ENCODE measurements at regions not wholly inside any gene's neighbourhood (a gene's known extent, or its start where the extent isn't known, plus 50 kb on each side); places are given as distances from the start of the nearest gene placed in this dataset.

DNA sequence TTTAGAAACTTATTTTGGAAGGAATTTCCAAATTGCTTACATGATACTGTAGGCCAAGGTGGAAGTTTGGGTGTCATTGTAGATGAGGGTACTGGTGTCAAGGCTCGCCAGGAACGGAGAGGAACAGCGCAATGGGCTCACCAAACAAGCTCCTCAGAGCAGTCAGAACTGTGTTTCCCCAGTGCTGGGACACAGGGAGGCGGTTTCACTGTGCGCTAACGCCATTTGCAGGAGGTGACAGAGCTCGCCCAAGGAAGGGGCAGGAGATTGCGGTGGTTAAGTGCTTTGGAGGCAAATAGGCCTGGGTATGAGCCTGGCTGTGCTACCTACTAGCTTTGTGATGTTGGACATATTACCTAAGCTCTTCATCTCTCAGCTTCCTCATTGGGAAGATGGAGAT is 57.3 kb downstream of the HHEX start:
- TF ChIP-seq GATA1 (IDR thresholded peaks at IDR 0.05; ENCODE audit: low read depth, low read length) (no peak), POLR2A (IDR thresholded peaks at IDR 0.05; ENCODE audit: low read length) (no peak)
- no peak for DNase-seq

DNA sequence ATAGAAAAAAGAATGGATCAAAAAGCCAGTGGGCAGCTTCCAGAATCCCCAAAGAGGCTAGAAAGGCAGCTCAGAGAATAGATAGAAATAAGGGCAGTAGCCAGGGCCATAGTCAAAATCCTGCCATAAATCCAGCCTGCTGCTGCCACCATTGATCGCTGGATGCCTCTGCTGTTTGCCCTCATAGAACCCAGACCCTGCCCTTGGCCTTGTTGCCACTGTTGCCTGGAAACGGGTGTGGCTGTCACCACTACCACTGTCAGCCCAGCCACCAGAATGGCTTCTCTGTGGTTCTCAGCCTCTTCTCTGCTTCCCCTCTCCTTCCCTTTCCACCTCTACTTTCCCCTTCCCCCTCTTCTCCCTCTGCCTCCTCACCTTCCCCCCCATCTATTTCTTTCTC is 57.8 kb downstream of the HHEX start:
- DNase-seq: peak; percentile 10 to 37
- TF ChIP-seq POLR2A (IDR thresholded peaks at IDR 0.05; ENCODE audit: low read length) (no peak), GATA1 (IDR thresholded peaks at IDR 0.05; ENCODE audit: low read depth, low read length) (no peak)

DNA sequence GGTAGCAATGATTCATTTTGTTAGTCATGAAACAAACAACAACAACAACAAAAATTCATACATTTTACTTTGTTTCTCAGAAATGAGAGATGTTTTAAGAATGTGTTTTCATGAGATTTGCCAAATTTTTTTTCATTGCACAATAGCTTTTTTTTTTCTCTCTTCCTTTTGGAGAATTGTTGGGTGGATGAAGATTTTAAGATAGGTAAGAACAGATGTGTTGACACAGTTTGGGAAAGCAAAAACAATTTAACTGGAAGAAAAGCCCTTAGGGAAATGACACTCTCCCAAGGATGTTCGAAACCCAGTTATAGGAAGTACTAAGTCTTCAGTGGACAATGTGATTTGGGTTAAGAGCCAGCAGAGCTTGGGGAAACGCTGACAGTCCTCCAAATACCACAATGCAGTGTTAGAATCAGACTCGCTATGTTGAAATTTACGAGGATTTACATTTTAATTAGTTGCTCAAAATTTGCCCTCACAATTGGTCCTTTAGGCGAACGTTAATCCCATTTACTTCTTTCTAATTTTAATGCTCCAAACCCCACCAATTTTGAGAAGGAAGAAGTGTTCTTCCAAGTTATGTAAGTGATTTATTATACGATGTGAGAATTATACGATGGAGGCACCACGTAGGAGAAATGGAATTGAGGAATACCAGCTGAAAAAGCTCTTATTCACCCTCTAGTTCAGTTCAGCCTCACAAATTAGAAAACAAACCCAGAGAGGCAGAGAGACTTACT is 61.2 kb downstream of the HHEX start:
- DNase-seq: no peak
- no peak for TF ChIP-seq POLR2A (IDR thresholded peaks at IDR 0.05; ENCODE audit: low read length)
- TF ChIP-seq GATA1 (IDR thresholded peaks at IDR 0.05; ENCODE audit: low read depth, low read length): no peak

DNA sequence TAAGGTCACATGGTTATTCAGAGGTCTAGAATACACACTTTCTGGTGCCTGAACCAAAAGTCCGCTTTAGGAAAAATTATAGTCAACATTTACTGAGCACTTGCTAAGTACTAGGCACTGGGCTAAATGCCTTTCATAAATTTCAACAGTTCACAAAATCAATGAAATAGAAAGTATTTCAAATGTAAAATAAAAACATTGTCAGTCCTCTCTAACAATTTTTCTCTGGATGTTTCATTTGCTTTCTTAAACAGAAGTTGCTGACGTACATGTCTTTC is 61.7 kb downstream of the HHEX start:
- no peak for DNase-seq

DNA sequence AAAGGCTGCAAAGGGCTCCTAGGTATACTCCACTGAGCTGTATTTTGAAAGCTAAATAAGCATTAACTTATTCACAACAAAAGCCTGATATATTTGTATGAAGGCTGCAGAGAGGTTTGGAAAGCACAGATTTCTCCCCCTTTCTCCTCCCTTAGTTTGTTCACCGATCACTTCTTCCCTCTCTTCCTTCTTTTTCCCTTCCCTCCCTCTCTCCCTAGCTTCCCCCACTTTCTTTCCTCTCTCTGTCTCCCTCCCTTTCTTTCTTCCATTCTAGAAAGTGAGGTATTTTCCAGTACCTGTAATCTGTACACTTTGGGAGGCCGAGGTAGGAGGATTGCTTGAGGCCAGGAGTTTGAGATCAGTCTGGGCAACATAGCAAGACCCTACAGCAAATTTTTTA is 62.1 kb downstream of the HHEX start:
- no peak for DNase-seq
- TF ChIP-seq POLR2A (IDR thresholded peaks at IDR 0.05; ENCODE audit: low read length) (no peak), GATA1 (IDR thresholded peaks at IDR 0.05; ENCODE audit: low read depth, low read length) (no peak)

More for the DNA sequence above, 61.7 kb downstream of the HHEX start:
- TF ChIP-seq GATA1 (IDR thresholded peaks at IDR 0.05; ENCODE audit: low read depth, low read length) (no peak), POLR2A (IDR thresholded peaks at IDR 0.05; ENCODE audit: low read length) (no peak)

DNA sequence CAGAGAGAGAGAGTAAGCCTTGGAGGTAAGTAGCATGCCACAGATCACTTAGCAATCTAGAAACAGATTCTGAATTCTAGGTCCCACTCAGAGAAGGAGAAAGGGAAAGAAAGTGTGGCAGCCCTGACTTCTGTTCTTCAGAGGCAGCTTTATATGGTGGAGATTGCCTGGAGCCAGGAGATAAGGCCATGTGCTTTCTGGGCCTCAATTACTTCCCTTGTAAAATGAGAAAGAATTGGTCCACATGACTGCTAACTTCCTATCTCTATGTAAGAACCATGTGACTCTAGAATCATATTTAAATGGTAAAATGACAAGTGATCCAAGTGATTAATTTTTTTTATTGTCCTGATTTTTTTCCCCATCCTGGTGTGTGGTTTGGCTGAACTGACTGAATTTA is 64.1 kb downstream of the HHEX start:
- TF ChIP-seq GATA1 (IDR thresholded peaks at IDR 0.05; ENCODE audit: low read depth, low read length) (no peak), POLR2A (IDR thresholded peaks at IDR 0.05; ENCODE audit: low read length) (no peak)
- DNase-seq: peak; percentile 57 to 76

DNA sequence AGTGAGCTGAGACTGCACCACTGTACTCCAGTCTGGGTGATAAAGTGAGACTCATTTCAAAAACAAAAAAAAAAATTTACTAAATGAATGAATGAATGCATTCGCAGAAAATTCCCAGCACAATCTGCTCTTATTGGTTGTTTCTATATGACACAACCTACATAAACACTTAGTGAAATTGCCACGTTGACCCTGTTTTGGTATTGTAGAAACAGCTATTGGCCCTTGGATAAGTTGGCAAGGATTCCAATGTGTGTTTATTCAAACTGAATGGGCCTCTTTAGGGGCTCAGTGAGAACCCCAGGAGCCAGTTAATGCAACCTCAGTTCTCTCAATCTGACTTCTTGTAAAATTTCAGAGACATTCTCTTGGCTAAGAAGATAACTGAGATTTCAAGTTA is 66.0 kb downstream of the HHEX start:
- TF ChIP-seq GATA1 (IDR thresholded peaks at IDR 0.05; ENCODE audit: low read depth, low read length): no peak
- no peak for TF ChIP-seq POLR2A (IDR thresholded peaks at IDR 0.05; ENCODE audit: low read length)

DNA sequence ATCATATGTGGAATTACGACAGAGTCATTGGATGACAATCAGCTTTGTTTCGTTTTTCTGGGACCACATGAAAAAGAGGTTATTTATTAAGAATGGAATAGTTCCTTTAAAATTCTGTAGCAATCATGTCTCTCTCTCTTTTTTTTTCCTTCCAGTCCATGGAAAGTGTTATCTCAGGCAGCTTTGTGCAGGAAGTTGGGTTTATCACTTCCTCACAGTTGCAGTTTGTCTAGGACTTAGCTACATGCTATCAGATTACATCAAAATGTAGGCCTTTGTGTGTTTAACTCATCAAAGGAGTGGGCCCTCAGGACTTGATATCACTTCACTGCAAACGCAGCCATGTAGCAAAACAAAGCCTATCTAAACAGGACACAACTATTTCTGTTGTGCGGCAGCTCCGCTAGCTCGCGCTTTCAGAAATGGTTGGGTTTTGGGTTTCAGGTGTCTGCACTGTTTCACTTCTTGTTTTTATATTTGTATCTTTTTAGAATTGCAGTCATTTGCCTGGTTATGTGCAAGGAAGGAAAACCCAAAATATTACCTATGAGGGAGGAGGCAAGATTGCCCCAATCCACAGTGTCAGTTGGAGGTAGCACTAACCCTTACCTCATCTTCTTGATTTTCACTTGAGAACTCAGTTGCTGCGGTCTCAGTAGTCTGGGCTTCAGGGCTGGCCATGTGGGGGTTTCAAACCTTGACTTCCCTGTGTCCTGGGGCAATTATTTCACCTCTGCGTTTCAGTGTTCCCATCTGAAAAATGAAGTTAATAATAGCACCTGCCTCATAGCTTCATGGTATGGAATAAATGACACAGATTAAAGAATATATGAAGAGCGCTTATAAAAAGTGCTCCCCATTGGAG is 66.7 kb downstream of the HHEX start:
- no peak for TF ChIP-seq POLR2A (IDR thresholded peaks at IDR 0.05; ENCODE audit: low read length)
- TF ChIP-seq GATA1 (IDR thresholded peaks at IDR 0.05; ENCODE audit: low read depth, low read length): peak; percentile 38
- DNase-seq: peak; percentile 73 to 90

More for the DNA sequence above, 66.0 kb downstream of the HHEX start:
- DNase-seq: no peak

DNA sequence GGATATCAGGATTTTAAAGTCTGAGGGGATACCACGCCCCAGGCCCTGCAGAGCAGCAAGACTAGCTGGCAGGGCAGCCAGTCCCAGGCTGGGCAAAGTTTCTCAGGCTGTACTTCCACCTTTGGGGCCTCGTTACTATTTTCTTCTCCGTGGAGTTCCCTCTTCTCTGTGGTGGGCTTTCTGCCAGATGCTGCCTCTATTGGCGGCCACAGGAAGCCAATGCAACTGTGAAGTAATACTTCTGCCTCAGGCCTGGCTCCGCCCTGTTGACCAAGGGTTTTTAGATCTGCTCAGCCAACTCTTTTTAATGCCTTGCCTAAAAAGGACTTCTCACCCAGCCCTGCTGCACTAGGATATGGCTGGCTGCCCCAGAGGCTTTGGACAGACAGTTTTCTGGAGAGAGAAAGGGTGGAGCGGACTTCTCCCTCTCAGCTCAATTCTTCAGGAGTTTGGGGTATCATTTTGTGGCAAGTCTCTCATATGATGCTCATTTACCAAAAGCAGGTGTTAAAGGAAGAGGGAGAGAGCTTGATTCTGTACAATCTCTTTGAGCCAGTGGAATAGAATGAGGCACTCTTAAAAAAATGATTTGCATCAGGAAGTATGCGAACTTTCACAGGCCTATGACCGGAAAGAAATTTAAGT is 67.4 kb downstream of the HHEX start:
- peak; percentile 84 to 89 for DNase-seq
- TF ChIP-seq POLR2A (IDR thresholded peaks at IDR 0.05; ENCODE audit: low read length) (peak; percentile 10), GATA1 (IDR thresholded peaks at IDR 0.05; ENCODE audit: low read depth, low read length) (no peak)

DNA sequence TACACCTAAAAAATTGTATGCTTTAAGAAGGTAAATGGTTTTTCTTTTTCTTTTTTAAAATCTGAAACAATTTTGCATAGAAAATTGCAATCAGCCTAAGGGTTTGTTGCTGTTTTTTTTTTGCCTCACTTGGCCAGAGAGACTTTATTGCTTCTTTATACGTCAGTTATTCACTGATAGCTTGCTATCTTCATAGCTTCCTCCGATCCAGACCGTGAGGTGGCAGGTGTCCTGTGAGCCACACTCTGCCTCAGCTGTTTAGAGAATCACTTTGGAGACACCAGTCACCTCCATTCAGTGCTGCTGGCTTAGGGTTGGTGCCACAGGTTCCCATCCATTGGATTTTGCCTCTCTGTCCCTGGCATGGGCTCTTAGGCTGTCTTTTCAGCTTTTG is 68.0 kb downstream of the HHEX start:
- peak; percentile 9 to 37 for DNase-seq
- TF ChIP-seq POLR2A (IDR thresholded peaks at IDR 0.05; ENCODE audit: low read length) (no peak), GATA1 (IDR thresholded peaks at IDR 0.05; ENCODE audit: low read depth, low read length) (no peak)

DNA sequence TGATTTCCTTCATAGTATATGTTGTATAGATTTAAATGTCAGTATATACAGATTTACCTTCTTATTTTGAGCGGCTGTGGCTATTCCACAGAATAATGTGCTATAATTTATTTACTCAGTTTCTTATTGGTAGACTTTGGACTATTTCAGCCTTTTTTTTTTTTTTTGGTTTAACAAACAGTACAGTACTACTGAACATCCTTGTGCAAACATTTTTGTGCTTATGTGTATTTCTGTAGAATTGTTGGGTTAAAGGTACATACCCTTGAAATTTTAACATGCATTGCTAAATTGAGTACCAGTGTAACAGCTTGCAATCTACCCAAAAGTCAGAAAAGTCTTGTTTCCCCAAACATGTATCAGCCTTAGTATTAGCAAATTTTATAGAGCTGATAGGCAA is 68.8 kb downstream of the HHEX start:
- no peak for TF ChIP-seq POLR2A (IDR thresholded peaks at IDR 0.05; ENCODE audit: low read length)
- no peak for TF ChIP-seq GATA1 (IDR thresholded peaks at IDR 0.05; ENCODE audit: low read depth, low read length)
- no peak for DNase-seq

DNA sequence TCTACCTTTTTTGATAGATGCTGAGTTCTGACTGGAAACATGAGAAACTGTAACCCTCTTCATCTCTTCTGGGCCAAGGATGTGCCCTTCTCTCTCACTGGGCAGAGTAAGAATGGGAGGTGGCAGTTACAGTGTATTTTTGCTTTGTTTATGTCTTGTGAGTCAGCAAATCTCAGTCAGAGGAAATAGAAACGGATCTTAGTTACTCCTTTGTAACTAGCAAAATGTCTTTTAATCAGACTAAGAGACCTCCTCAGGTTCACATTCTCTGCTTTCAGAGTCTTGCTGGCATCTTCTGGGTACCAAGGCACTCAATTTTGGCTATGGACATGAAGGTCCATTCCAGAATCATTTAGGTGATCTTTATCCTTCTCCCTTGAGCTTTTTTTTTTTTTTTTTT is 70.9 kb downstream of the HHEX start:
- DNase-seq: no peak
- no peak for TF ChIP-seq POLR2A (IDR thresholded peaks at IDR 0.05; ENCODE audit: low read length)
- no peak for TF ChIP-seq GATA1 (IDR thresholded peaks at IDR 0.05; ENCODE audit: low read depth, low read length)

DNA sequence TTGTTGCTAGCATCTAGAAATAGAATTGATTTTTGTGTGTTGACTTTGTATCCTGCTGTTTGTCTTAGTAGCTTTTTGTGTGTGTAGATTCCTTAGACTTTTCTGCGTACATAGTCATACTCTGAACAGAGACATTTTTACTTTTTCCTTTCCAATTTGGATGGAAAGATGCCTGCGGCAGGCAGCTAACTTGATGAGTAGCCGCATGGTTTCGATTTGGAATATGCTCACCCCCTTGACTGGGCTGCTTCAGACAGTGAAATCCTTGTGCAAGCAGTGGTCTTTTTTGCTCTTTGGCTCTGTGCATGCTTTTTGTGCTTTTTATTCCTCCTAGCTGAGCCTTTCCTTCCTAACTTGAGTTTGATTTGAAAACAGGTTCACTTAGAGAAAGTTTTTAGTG is 71.8 kb downstream of the HHEX start:
- TF ChIP-seq GATA1 (IDR thresholded peaks at IDR 0.05; ENCODE audit: low read depth, low read length): no peak
- no peak for TF ChIP-seq POLR2A (IDR thresholded peaks at IDR 0.05; ENCODE audit: low read length)
- DNase-seq: no peak

DNA sequence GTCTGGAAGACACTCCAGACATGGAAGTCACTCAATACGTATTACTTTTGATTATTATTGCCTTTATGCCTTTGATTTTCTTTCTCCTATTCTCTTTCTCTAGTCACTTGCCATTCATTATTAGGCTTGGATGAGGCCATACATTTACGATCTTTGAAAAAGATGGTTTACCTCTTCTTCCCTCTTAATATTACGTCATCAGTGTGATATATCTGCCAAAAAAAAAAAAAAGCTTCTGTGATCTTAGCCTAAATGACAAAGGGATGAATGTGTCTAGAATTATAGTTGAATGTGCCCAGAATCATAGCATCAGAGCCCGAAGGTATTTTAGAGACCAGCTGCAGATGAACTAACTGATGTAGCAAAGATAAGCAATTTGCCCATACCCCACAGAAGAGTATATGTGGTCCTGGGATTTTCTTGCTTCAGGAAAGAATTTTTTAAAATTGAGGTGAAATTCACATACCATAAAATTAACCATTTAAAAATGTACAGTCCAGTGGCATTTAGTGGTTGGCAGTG is 73.9 kb downstream of the HHEX start:
- no peak for DNase-seq
- TF ChIP-seq POLR2A (IDR thresholded peaks at IDR 0.05; ENCODE audit: low read length): no peak
- TF ChIP-seq GATA1 (IDR thresholded peaks at IDR 0.05; ENCODE audit: low read depth, low read length): no peak
